AG04449 (cell line): ENCODE measurements at regions not wholly inside any gene's neighbourhood (a gene's known extent, or its start where the extent isn't known, plus 50 kb on each side); places are given as distances from the start of the nearest gene placed in this dataset.

Source experiments
- CTCF ChIA-PET: fragments of 350-600 bp; formaldehyde crosslinking; extraction: SDS; loops from one replicate; lab custom pipeline; 2021; ENCODE audit warnings: antibody characterized with exemption; lab: Yijun Ruan, JAX
- POLR2A ChIA-PET: fragments of 400-600, 350-600 bp; formaldehyde crosslinking; extraction: SDS; loops from one replicate; lab custom pipeline; 2020; ENCODE audit warnings: antibody characterized with exemption, inconsistent platforms; lab: Yijun Ruan, JAX
- DNase-seq: peaks from one replicate; pipeline ENCODE4 v3.0.0-alpha.2; 2010; ENCODE audit warnings: low read depth, low spot score
- H3K4me3 ChIP-seq: 2 replicates; pipeline ENCODE4 v1.5.1; 2011; ENCODE audit warnings: low read depth, mild to moderate bottlenecking, control low read depth, low read length
- CTCF ChIP-seq: IDR thresholded peaks from one replicate; pipeline ENCODE4 v1.5.1; 2011; ENCODE audit warnings: mild to moderate bottlenecking, moderate library complexity, low read length, control low read depth, inconsistent platforms; ENCODE audit not compliant: insufficient read depth; ENCODE audit errors: missing control alignments

GRCh38 chr11:116053548-116053919 is 549.3 kb upstream of the CADM1 start:
- TF ChIP-seq CTCF = no peak
- no peak overlapping the region for H3K4me3 ChIP-seq
- POLR2A ChIA-PET = no interaction called here
- DNase-seq = no peak
- CTCF ChIA-PET = no interaction called here

GRCh38 chr11:116052603-116053547 is 548.7 kb upstream of the CADM1 start:
- no peak overlapping the region for H3K4me3 ChIP-seq
- no peak for TF ChIP-seq CTCF
- DNase-seq = no peak
- ChIA-PET POLR2A (no interaction called here), CTCF (no interaction called here)

GRCh38 chr11:116051494-116051893 is 547.3 kb upstream of the CADM1 start:
- TF ChIP-seq CTCF = no peak
- no peak overlapping the region for H3K4me3 ChIP-seq
- ChIA-PET POLR2A (no interaction called here), CTCF (no interaction called here)
- no peak for DNase-seq

GRCh38 chr11:116049383-116049782 is 545.2 kb upstream of the CADM1 start:
- ChIA-PET CTCF (no interaction called here), POLR2A (no interaction called here)
- no peak for DNase-seq
- H3K4me3 ChIP-seq = no peak overlapping the region
- TF ChIP-seq CTCF = no peak

- POLR2A ChIA-PET = no interaction called here
- H3K4me3 ChIP-seq = no peak overlapping the region
- TF ChIP-seq CTCF = no peak
- no peak for DNase-seq
- CTCF ChIA-PET = no interaction called here
Observed at GRCh38 chr11:116046127-116046526, 541.9 kb upstream of the CADM1 start.

- ChIA-PET CTCF (no interaction called here), POLR2A (no interaction called here)
- H3K4me3 ChIP-seq = no peak overlapping the region
- no peak for TF ChIP-seq CTCF
- no peak for DNase-seq
Observed at GRCh38 chr11:116044941-116045340, 540.7 kb upstream of the CADM1 start.
